ENCODE measurements at regions not wholly inside any gene's neighbourhood (a gene's known extent, or its start where the extent isn't known, plus 50 kb on each side); places are given as distances from the start of the nearest gene placed in this dataset.

GRCh38 chr4:80145739-80146138, 51.6 kb upstream of the PRDM8 start:
- H3K36me3 ChIP-seq (replicated peaks in 1 of 2), result no peaks in the 10 kb centered on the region
- no peaks in the 10 kb centered on the region for H3K4me1 ChIP-seq (replicated peaks in 1 of 2)
- TF ChIP-seq, protein P1, sequence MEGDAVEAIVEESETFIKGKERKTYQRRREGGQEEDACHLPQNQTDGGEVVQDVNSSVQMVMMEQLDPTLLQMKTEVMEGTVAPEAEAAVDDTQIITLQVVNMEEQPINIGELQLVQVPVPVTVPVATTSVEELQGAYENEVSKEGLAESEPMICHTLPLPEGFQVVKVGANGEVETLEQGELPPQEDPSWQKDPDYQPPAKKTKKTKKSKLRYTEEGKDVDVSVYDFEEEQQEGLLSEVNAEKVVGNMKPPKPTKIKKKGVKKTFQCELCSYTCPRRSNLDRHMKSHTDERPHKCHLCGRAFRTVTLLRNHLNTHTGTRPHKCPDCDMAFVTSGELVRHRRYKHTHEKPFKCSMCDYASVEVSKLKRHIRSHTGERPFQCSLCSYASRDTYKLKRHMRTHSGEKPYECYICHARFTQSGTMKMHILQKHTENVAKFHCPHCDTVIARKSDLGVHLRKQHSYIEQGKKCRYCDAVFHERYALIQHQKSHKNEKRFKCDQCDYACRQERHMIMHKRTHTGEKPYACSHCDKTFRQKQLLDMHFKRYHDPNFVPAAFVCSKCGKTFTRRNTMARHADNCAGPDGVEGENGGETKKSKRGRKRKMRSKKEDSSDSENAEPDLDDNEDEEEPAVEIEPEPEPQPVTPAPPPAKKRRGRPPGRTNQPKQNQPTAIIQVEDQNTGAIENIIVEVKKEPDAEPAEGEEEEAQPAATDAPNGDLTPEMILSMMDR (IDR thresholded peaks at IDR 0.05), result no peak
- TF ChIP-seq POLR2A (IDR thresholded peaks at IDR 0.05), result no peak
- H3K27me3 ChIP-seq, result no peaks in the 10 kb centered on the region
- peaks cover 0 to 6% (median 0%) of the 10 kb centered on the region in 3 donors for H3K9me3 ChIP-seq (replicated peaks in 1 of 3)
- no peak overlapping the region for H3K27ac ChIP-seq
- H3K4me3 ChIP-seq, result no peak overlapping the region
- no peak for DNase-seq
- intact Hi-C loops (cut with DNase I), result no loop called here
- WGBS, 4 donors, result 79 to 92% (median 88%) methylated on average over 1 of the region's 1 CpG

- Histone ChIP-seq H3K27ac (no peak overlapping the region), H3K4me3 (no peak overlapping the region), H3K9me3 (replicated peaks in 1 of 3) (peaks cover 0 to 6% (median 0%) of the 10 kb centered on the region in 3 donors), H3K27me3 (no peaks in the 10 kb centered on the region), H3K4me1 (replicated peaks in 1 of 2) (no peaks in the 10 kb centered on the region), H3K36me3 (replicated peaks in 1 of 2) (no peaks in the 10 kb centered on the region)
- DNase-seq, result no peak
- intact Hi-C loops (cut with DNase I), result no loop called here
- TF ChIP-seq POLR2A (IDR thresholded peaks at IDR 0.05), result no peak
- TF ChIP-seq, protein P1 (IDR thresholded peaks at IDR 0.05), result no peak
Measured at GRCh38 chr4:80144676-80145470, 52.4 kb upstream of the PRDM8 start.

- 59 to 82% (median 74%) methylated on average over 1 of the region's 1 CpG for WGBS, 4 donors
- DNase-seq, result no peak
- no peaks in the 10 kb centered on the region for H3K27me3 ChIP-seq
- intact Hi-C loops (cut with DNase I), result no loop called here
- H3K27ac ChIP-seq, result no peak overlapping the region
- TF ChIP-seq, protein P1 (IDR thresholded peaks at IDR 0.05), result no peak
- TF ChIP-seq POLR2A (IDR thresholded peaks at IDR 0.05), result no peak
- H3K4me1 ChIP-seq (replicated peaks in 1 of 2), result no peaks in the 10 kb centered on the region
- H3K4me3 ChIP-seq, result no peak overlapping the region
- no peaks in the 10 kb centered on the region for H3K9me3 ChIP-seq (replicated peaks in 1 of 3)
- H3K36me3 ChIP-seq (replicated peaks in 1 of 2), result no peaks in the 10 kb centered on the region
Measured at GRCh38 chr4:80143307-80143679, 54.0 kb upstream of the PRDM8 start.

GRCh38 chr4:80142394-80143306, 54.7 kb upstream of the PRDM8 start:
- TF ChIP-seq, protein P1 (IDR thresholded peaks at IDR 0.05), result no peak
- TF ChIP-seq POLR2A (IDR thresholded peaks at IDR 0.05), result no peak
- no peak for DNase-seq
- Histone ChIP-seq H3K9me3 (replicated peaks in 1 of 3) (no peaks in the 10 kb centered on the region), H3K36me3 (replicated peaks in 1 of 2) (no peaks in the 10 kb centered on the region), H3K27ac (no peak overlapping the region), H3K4me3 (no peak overlapping the region), H3K27me3 (no peaks in the 10 kb centered on the region), H3K4me1 (replicated peaks in 1 of 2) (no peaks in the 10 kb centered on the region)
- intact Hi-C loops (cut with DNase I), result no loop called here
- WGBS, 4 donors, result 49 to 61% (median 57%) methylated on average over 4 of the region's 4 CpGs

Measured in adrenal gland (tissue), 9 donors.